ENCODE measurements at regions not wholly inside any gene's neighbourhood (a gene's known extent, or its start where the extent isn't known, plus 50 kb on each side); places are given as distances from the start of the nearest gene placed in this dataset.

- H3K4me3 Mint-ChIP-seq, result no peak overlapping the region
- peaks cover 2% of the 10 kb centered on the region for H3K27me3 Mint-ChIP-seq (ENCODE audit: low read depth, poor library complexity)
- no peaks in the 10 kb centered on the region for H3K36me3 Mint-ChIP-seq (ENCODE audit: low read depth)
- no peaks in the 10 kb centered on the region for H3K9me3 Mint-ChIP-seq
- no peaks in the 10 kb centered on the region for H3K4me1 Mint-ChIP-seq
- no peak overlapping the region for H3K27ac Mint-ChIP-seq
- no peak for DNase-seq
- no peak for TF ChIP-seq CTCF (IDR thresholded peaks at IDR 0.05)
Measured at GRCh38 chr3:107951126-107951525, 139.7 kb downstream of the CD47 start.

DNA sequence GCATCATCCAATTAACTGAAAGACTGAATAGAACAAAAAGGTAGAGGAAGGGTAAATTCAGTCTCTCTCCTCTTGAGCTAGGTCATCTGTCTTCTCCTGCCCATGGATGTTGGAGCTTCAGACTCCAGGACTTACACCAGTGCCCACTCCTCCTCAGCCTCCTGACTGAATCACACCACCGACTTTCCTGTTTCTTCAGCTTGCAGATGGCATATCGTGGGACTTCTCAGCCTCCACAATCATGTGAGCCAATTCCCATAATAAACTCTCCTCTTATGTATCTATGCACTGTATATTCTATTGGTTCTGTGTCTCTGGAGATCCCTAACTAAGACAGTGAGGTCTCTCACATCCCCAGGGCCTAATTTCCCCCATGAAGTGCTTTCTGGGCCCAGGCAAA, 140.4 kb downstream of the CD47 start:
- H3K36me3 Mint-ChIP-seq (ENCODE audit: low read depth), result no peaks in the 10 kb centered on the region
- H3K27ac Mint-ChIP-seq, result no peak overlapping the region
- H3K9me3 Mint-ChIP-seq, result no peaks in the 10 kb centered on the region
- H3K4me3 Mint-ChIP-seq, result no peak overlapping the region
- no peak for TF ChIP-seq CTCF (IDR thresholded peaks at IDR 0.05)
- DNase-seq, result no peak
- no peaks in the 10 kb centered on the region for H3K4me1 Mint-ChIP-seq
- peaks cover 2% of the 10 kb centered on the region for H3K27me3 Mint-ChIP-seq (ENCODE audit: low read depth, poor library complexity)

- Mint-ChIP-seq H3K4me3 (no peak overlapping the region), H3K4me1 (no peaks in the 10 kb centered on the region), H3K27me3 (ENCODE audit: low read depth, poor library complexity) (peaks cover 2% of the 10 kb centered on the region), H3K27ac (no peak overlapping the region), H3K36me3 (ENCODE audit: low read depth) (no peaks in the 10 kb centered on the region), H3K9me3 (no peaks in the 10 kb centered on the region)
- DNase-seq, result no peak
- TF ChIP-seq CTCF (IDR thresholded peaks at IDR 0.05), result no peak
Measured at GRCh38 chr3:107949394-107949970, 141.3 kb downstream of the CD47 start.

GRCh38 chr3:107947203-107947602, 143.6 kb downstream of the CD47 start:
- no peak for TF ChIP-seq CTCF (IDR thresholded peaks at IDR 0.05)
- Mint-ChIP-seq H3K4me1 (no peaks in the 10 kb centered on the region), H3K27ac (no peak overlapping the region)

GRCh38 chr3:107946700-107947099, 144.1 kb downstream of the CD47 start:
- H3K36me3 Mint-ChIP-seq (ENCODE audit: low read depth), result no peaks in the 10 kb centered on the region
- H3K4me3 Mint-ChIP-seq, result no peak overlapping the region
- H3K4me1 Mint-ChIP-seq, result no peaks in the 10 kb centered on the region
- peaks cover 6% of the 10 kb centered on the region for H3K27me3 Mint-ChIP-seq (ENCODE audit: low read depth, poor library complexity)
- no peaks in the 10 kb centered on the region for H3K9me3 Mint-ChIP-seq
- no peak for TF ChIP-seq CTCF (IDR thresholded peaks at IDR 0.05)
- no peak overlapping the region for H3K27ac Mint-ChIP-seq
- DNase-seq, result no peak

More at GRCh38 chr3:107947203-107947602, 143.6 kb downstream of the CD47 start:
- no peaks in the 10 kb centered on the region for H3K36me3 Mint-ChIP-seq (ENCODE audit: low read depth)
- H3K9me3 Mint-ChIP-seq, result no peaks in the 10 kb centered on the region
- H3K4me3 Mint-ChIP-seq, result no peak overlapping the region
- H3K27me3 Mint-ChIP-seq (ENCODE audit: low read depth, poor library complexity), result peaks cover 5% of the 10 kb centered on the region
- DNase-seq, result no peak

DNA sequence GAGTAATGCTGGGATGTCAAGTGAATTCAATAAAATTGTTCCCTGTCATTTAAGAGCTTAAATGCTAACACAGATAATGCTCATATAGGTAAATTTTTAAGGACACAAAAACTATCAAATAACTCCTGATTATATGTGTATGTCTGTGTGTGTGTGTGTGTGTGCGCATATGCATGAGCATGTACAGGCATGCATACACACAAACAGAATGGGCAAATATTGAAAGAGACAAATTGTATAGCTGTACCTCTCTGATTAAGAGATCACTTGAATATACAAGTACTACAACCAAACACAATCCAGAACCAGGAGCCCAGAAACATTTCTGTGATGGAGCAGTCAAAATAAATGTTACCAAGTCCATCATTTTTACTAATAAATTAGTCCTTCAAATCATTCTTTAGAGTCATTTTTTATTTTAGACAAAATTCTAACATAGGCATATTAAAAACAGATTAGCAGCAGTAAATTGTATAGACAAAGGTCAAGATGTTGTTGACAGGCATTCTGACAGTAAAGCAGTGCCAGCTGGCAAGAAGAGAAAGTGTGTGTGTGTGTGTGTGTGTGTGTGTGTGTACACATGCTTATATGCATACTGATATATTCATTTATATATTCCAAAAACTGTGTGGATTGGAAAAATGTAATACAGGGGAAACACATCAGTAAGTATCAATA, 145.3 kb downstream of the CD47 start:
- no peaks in the 10 kb centered on the region for H3K4me1 Mint-ChIP-seq
- H3K27ac Mint-ChIP-seq, result no peak overlapping the region
- TF ChIP-seq CTCF (IDR thresholded peaks at IDR 0.05), result no peak
- H3K4me3 Mint-ChIP-seq, result no peak overlapping the region
- H3K9me3 Mint-ChIP-seq, result no peaks in the 10 kb centered on the region
- peaks cover 9% of the 10 kb centered on the region for H3K27me3 Mint-ChIP-seq (ENCODE audit: low read depth, poor library complexity)
- H3K36me3 Mint-ChIP-seq (ENCODE audit: low read depth), result no peaks in the 10 kb centered on the region
- no peak for DNase-seq

All from nephron progenitor cell (in vitro differentiated cells).